IgD-negative memory B cell (primary cell): ENCODE measurements at regions not wholly inside any gene's neighbourhood (a gene's known extent, or its start where the extent isn't known, plus 50 kb on each side); places are given as distances from the start of the nearest gene placed in this dataset.

ENCODE experiments used
- H3K27ac Mint-ChIP-seq, 3 donors: one replicate each; pipeline ENCODE4 v1.8.0; 2020 to 2022; ENCODE audit warnings: mild to moderate bottlenecking in 3 of 3, mixed read lengths in 3 of 3, moderate library complexity in 1 of 3
- H3K27me3 Mint-ChIP-seq: one replicate; pipeline ENCODE4 v1.8.0; 2021; ENCODE audit warnings: mixed read lengths
- H3K36me3 Mint-ChIP-seq: one replicate; pipeline ENCODE4 v1.8.0; 2020; ENCODE audit warnings: mild to moderate bottlenecking, mixed read lengths
- H3K4me1 Mint-ChIP-seq, 3 donors: one replicate each; pipeline ENCODE4 v1.8.0; 2020 to 2022; ENCODE audit warnings: mixed read lengths in 3 of 3, mild to moderate bottlenecking in 1 of 3
- H3K4me3 Mint-ChIP-seq, 4 donors: one replicate each; pipeline ENCODE4 v1.8.0; 2020 to 2022; ENCODE audit warnings: mild to moderate bottlenecking in 4 of 4, mixed read lengths in 4 of 4, moderate library complexity in 3 of 4
- H3K9me3 Mint-ChIP-seq, 3 donors: one replicate each; pipeline ENCODE4 v1.8.0; 2020 to 2021; ENCODE audit warnings: mixed read lengths in 3 of 3, mild to moderate bottlenecking in 1 of 3

- no peaks in the 10 kb centered on the region for H3K36me3 Mint-ChIP-seq
- no peak overlapping the region for H3K27ac Mint-ChIP-seq
- H3K4me1 Mint-ChIP-seq: no peaks in the 10 kb centered on the region
- H3K27me3 Mint-ChIP-seq: no peaks in the 10 kb centered on the region
- no peak overlapping the region for H3K4me3 Mint-ChIP-seq
- peaks cover 0 to 9% (median 0%) of the 10 kb centered on the region in 3 donors for H3K9me3 Mint-ChIP-seq
Measured at GRCh38 chr5:20524991-20525529, 537.1 kb upstream of the CDH18 start.

GRCh38 chr5:20522905-20523482 lies 535.0 kb upstream of the CDH18 start:
- Mint-ChIP-seq H3K27ac (no peak overlapping the region), H3K4me3 (no peak overlapping the region), H3K4me1 (no peaks in the 10 kb centered on the region), H3K27me3 (no peaks in the 10 kb centered on the region), H3K36me3 (no peaks in the 10 kb centered on the region), H3K9me3 (peaks cover 0 to 5% (median 4%) of the 10 kb centered on the region in 3 donors)

- no peaks in the 10 kb centered on the region for H3K27me3 Mint-ChIP-seq
- no peak overlapping the region for H3K4me3 Mint-ChIP-seq
- H3K27ac Mint-ChIP-seq: no peak overlapping the region
- H3K4me1 Mint-ChIP-seq: no peaks in the 10 kb centered on the region
- no peaks in the 10 kb centered on the region for H3K36me3 Mint-ChIP-seq
- H3K9me3 Mint-ChIP-seq: peaks cover 2 to 5% (median 4%) of the 10 kb centered on the region in 3 donors
Measured at GRCh38 chr5:20515606-20516005, 527.6 kb upstream of the CDH18 start.

GRCh38 chr5:20514145-20514544 lies 526.1 kb upstream of the CDH18 start:
- Mint-ChIP-seq H3K27me3 (no peaks in the 10 kb centered on the region), H3K4me3 (no peak overlapping the region), H3K27ac (no peak overlapping the region), H3K9me3 (peaks cover under 1 to 5% (median 4%) of the 10 kb centered on the region in 3 donors), H3K4me1 (no peaks in the 10 kb centered on the region), H3K36me3 (no peaks in the 10 kb centered on the region)

- no peaks in the 10 kb centered on the region for H3K4me1 Mint-ChIP-seq
- H3K4me3 Mint-ChIP-seq: no peak overlapping the region
- no peak overlapping the region for H3K27ac Mint-ChIP-seq
- H3K27me3 Mint-ChIP-seq: no peaks in the 10 kb centered on the region
- peaks cover 0 to 6% (median 1%) of the 10 kb centered on the region in 3 donors for H3K9me3 Mint-ChIP-seq
- H3K36me3 Mint-ChIP-seq: no peaks in the 10 kb centered on the region
Measured at GRCh38 chr5:20500546-20500945, 512.5 kb upstream of the CDH18 start.

- no peaks in the 10 kb centered on the region for H3K36me3 Mint-ChIP-seq
Measured at GRCh38 chr5:20498926-20499325, 510.9 kb upstream of the CDH18 start.

GRCh38 chr5:20498102-20498501 lies 510.1 kb upstream of the CDH18 start:
- no peak overlapping the region for H3K4me3 Mint-ChIP-seq
- H3K36me3 Mint-ChIP-seq: peaks cover 2% of the 10 kb centered on the region
- no peaks in the 10 kb centered on the region for H3K27me3 Mint-ChIP-seq
- H3K27ac Mint-ChIP-seq: no peak overlapping the region
- peaks cover 0 to 6% (median 1%) of the 10 kb centered on the region in 3 donors for H3K9me3 Mint-ChIP-seq
- no peaks in the 10 kb centered on the region for H3K4me1 Mint-ChIP-seq

More at GRCh38 chr5:20498926-20499325, 510.9 kb upstream of the CDH18 start:
- peaks cover 0 to 6% (median 1%) of the 10 kb centered on the region in 3 donors for H3K9me3 Mint-ChIP-seq
- H3K4me1 Mint-ChIP-seq: no peaks in the 10 kb centered on the region
- no peaks in the 10 kb centered on the region for H3K27me3 Mint-ChIP-seq
- no peak overlapping the region for H3K4me3 Mint-ChIP-seq
- no peak overlapping the region for H3K27ac Mint-ChIP-seq

- Mint-ChIP-seq H3K9me3 (peaks cover 0 to 6% (median 1%) of the 10 kb centered on the region in 3 donors), H3K36me3 (peaks cover 2% of the 10 kb centered on the region), H3K4me1 (no peaks in the 10 kb centered on the region), H3K27ac (no peak overlapping the region), H3K4me3 (no peak overlapping the region), H3K27me3 (no peaks in the 10 kb centered on the region)
Measured at GRCh38 chr5:20497356-20497755, 509.4 kb upstream of the CDH18 start.

- H3K4me1 Mint-ChIP-seq: no peaks in the 10 kb centered on the region
- peaks cover 0 to 6% (median 0%) of the 10 kb centered on the region in 3 donors for H3K9me3 Mint-ChIP-seq
- no peaks in the 10 kb centered on the region for H3K27me3 Mint-ChIP-seq
- H3K27ac Mint-ChIP-seq: no peak overlapping the region
- H3K36me3 Mint-ChIP-seq: peaks cover 2% of the 10 kb centered on the region
- no peak overlapping the region for H3K4me3 Mint-ChIP-seq
Measured at GRCh38 chr5:20494706-20495105, 506.7 kb upstream of the CDH18 start.

GRCh38 chr5:20486826-20487225 lies 498.8 kb upstream of the CDH18 start:
- Mint-ChIP-seq H3K27ac (no peak overlapping the region), H3K36me3 (no peaks in the 10 kb centered on the region), H3K27me3 (no peaks in the 10 kb centered on the region), H3K9me3 (peaks cover 0 to 4% (median 2%) of the 10 kb centered on the region in 3 donors), H3K4me3 (no peak overlapping the region), H3K4me1 (no peaks in the 10 kb centered on the region)

- no peak overlapping the region for H3K27ac Mint-ChIP-seq
- H3K4me1 Mint-ChIP-seq: no peaks in the 10 kb centered on the region
- H3K4me3 Mint-ChIP-seq: no peak overlapping the region
- no peaks in the 10 kb centered on the region for H3K27me3 Mint-ChIP-seq
- H3K9me3 Mint-ChIP-seq: peaks cover 0 to 7% (median 4%) of the 10 kb centered on the region in 3 donors
- H3K36me3 Mint-ChIP-seq: no peaks in the 10 kb centered on the region
Measured at GRCh38 chr5:20476016-20476415, 488.0 kb upstream of the CDH18 start.

GRCh38 chr5:20470997-20471396 lies 483.0 kb upstream of the CDH18 start:
- no peaks in the 10 kb centered on the region for H3K4me1 Mint-ChIP-seq
- H3K9me3 Mint-ChIP-seq: no peaks in the 10 kb centered on the region

GRCh38 chr5:20469792-20470191 lies 481.8 kb upstream of the CDH18 start:
- H3K36me3 Mint-ChIP-seq: no peaks in the 10 kb centered on the region
- H3K9me3 Mint-ChIP-seq: no peaks in the 10 kb centered on the region
- H3K4me1 Mint-ChIP-seq: no peaks in the 10 kb centered on the region
- no peak overlapping the region for H3K4me3 Mint-ChIP-seq
- no peak overlapping the region for H3K27ac Mint-ChIP-seq
- no peaks in the 10 kb centered on the region for H3K27me3 Mint-ChIP-seq

More at GRCh38 chr5:20470997-20471396, 483.0 kb upstream of the CDH18 start:
- Mint-ChIP-seq H3K27me3 (no peaks in the 10 kb centered on the region), H3K4me3 (no peak overlapping the region), H3K27ac (no peak overlapping the region), H3K36me3 (no peaks in the 10 kb centered on the region)

- H3K27ac Mint-ChIP-seq: no peak overlapping the region
Measured at GRCh38 chr5:20469390-20469789, 481.4 kb upstream of the CDH18 start.

GRCh38 chr5:20466512-20466911 lies 478.5 kb upstream of the CDH18 start:
- Mint-ChIP-seq H3K27ac (no peak overlapping the region), H3K4me1 (peaks cover 0 to 2% (median 0%) of the 10 kb centered on the region in 3 donors), H3K27me3 (no peaks in the 10 kb centered on the region), H3K9me3 (peaks cover 0 to 4% (median 2%) of the 10 kb centered on the region in 3 donors), H3K36me3 (no peaks in the 10 kb centered on the region), H3K4me3 (no peak overlapping the region)

More at GRCh38 chr5:20469390-20469789, 481.4 kb upstream of the CDH18 start:
- Mint-ChIP-seq H3K36me3 (no peaks in the 10 kb centered on the region), H3K4me1 (no peaks in the 10 kb centered on the region), H3K9me3 (no peaks in the 10 kb centered on the region), H3K4me3 (no peak overlapping the region), H3K27me3 (no peaks in the 10 kb centered on the region)

GRCh38 chr5:20463206-20463605 lies 475.2 kb upstream of the CDH18 start:
- Mint-ChIP-seq H3K27me3 (no peaks in the 10 kb centered on the region), H3K27ac (peak overlapping the region in 1 of 3 donors; percentile 25), H3K9me3 (peaks cover 0 to 4% (median 2%) of the 10 kb centered on the region in 3 donors)

More at GRCh38 chr5:20463206-20463605, 475.2 kb upstream of the CDH18 start:
- H3K36me3 Mint-ChIP-seq: no peaks in the 10 kb centered on the region
- no peak overlapping the region for H3K4me3 Mint-ChIP-seq
- peaks cover 0 to 2% (median 0%) of the 10 kb centered on the region in 3 donors for H3K4me1 Mint-ChIP-seq
